RWPE1 (cell line): ENCODE measurements at regions not wholly inside any gene's neighbourhood (a gene's known extent, or its start where the extent isn't known, plus 50 kb on each side); places are given as distances from the start of the nearest gene placed in this dataset.

Experiments
- CTCF ChIA-PET: fragments of 350-600 bp; sonication (Branson Sonifier 250); formaldehyde crosslinking; extraction: SDS; loops from one replicate; lab custom pipeline; 2021; lab: Yijun Ruan, JAX
- POLR2A ChIA-PET: fragments of 400-600 bp; formaldehyde crosslinking; extraction: SDS; loops from one replicate; lab custom pipeline; 2020; ENCODE audit warnings: antibody characterized with exemption; ENCODE audit not compliant: low non-redundant PET; lab: Yijun Ruan, JAX
- DNase-seq: peaks from one replicate; pipeline ENCODE4 v3.0.0; 2012; ENCODE audit warnings: low spot score
- H3K27ac ChIP-seq: fragments of 450-650 bp; 2 replicates; pipeline ENCODE4 v1.5.1; 2017
- TF ChIP-seq, protein P1 (sequence below): fragments of 450-650 bp; conservative IDR thresholded peaks from 2 replicates; pipeline ENCODE4 v1.5.1; 2017; ENCODE audit warnings: low read depth, mild to moderate bottlenecking

- H3K27ac ChIP-seq = no peak overlapping the region
- ChIA-PET CTCF (no interaction called here), POLR2A (no interaction called here)
- TF ChIP-seq, protein P1, sequence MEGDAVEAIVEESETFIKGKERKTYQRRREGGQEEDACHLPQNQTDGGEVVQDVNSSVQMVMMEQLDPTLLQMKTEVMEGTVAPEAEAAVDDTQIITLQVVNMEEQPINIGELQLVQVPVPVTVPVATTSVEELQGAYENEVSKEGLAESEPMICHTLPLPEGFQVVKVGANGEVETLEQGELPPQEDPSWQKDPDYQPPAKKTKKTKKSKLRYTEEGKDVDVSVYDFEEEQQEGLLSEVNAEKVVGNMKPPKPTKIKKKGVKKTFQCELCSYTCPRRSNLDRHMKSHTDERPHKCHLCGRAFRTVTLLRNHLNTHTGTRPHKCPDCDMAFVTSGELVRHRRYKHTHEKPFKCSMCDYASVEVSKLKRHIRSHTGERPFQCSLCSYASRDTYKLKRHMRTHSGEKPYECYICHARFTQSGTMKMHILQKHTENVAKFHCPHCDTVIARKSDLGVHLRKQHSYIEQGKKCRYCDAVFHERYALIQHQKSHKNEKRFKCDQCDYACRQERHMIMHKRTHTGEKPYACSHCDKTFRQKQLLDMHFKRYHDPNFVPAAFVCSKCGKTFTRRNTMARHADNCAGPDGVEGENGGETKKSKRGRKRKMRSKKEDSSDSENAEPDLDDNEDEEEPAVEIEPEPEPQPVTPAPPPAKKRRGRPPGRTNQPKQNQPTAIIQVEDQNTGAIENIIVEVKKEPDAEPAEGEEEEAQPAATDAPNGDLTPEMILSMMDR = no peak
- DNase-seq = no peak
Measured at GRCh38 chr7:112634107-112634506, 153.3 kb downstream of the LSMEM1 start.

DNA sequence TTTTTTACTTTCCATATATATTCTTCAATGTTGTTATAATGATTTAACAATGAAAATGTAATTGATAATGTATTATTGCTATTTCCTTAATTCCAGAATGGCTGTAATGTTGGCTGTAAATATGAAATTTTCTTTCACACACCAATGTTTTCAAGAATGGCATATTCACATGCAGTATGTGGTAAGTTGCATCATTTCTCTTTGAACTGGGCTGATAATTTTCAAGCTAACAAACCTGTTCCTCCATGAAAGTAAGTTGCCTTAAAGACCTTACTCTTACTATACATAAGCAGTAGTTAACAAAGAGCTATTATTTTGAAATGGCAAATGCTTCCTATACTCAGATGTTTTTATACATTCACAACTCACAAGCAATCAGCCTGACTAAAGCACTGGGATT is 154.5 kb downstream of the TMEM168 start:
- TF ChIP-seq, protein P1 = no peak
- H3K27ac ChIP-seq = no peak overlapping the region
- CTCF ChIA-PET = no interaction called here
- POLR2A ChIA-PET = no interaction called here
- DNase-seq = no peak

DNA sequence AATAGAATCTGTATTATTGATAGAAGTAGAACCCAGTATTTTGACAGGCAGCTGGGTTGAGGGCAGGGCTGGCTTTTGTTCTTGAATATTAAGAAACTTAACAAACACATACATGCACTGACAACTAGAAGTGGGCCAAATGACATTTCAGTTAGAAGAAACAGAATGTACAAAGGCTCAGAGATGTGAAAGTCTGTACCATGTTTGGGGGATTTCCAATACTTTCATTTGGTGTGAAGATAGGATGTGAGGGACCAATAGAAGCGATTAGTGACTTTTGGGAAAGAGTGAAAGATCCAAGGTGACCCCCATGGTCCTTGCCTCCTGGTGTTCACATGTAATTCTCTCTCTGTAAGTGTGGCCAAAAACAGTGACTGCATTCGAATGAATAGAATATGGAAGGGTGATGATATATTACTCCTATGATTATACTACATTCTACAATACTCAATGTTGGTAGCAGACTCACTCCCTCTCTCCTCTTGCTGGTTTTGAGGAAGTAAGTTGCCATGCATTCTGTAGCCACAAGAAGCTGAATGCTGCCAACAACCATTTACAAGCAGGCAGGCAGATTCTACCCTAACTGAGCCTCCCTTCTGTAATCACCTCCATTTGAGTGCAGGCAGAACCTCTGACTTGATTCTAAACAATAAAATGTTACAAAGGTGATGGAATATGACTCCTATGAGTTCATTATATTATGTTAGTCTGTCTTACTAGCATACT is 151.4 kb downstream of the TMEM168 start:
- POLR2A ChIA-PET = no interaction called here
- DNase-seq = no peak
- no peak overlapping the region for H3K27ac ChIP-seq
- TF ChIP-seq, protein P1 = no peak
- CTCF ChIA-PET = no interaction called here

- DNase-seq = no peak
- ChIA-PET CTCF (no interaction called here), POLR2A (no interaction called here)
- TF ChIP-seq, protein P1 = no peak
- no peak overlapping the region for H3K27ac ChIP-seq
Measured at GRCh38 chr7:112640685-112641084, 149.5 kb downstream of the TMEM168 start.

- H3K27ac ChIP-seq = no peak overlapping the region
- no peak for DNase-seq
- CTCF ChIA-PET = no interaction called here
- TF ChIP-seq, protein P1 = no peak
- POLR2A ChIA-PET = no interaction called here
Measured at GRCh38 chr7:112646783-112647182, 143.4 kb downstream of the TMEM168 start.

GRCh38 chr7:112648781-112649180 is 141.4 kb downstream of the TMEM168 start:
- CTCF ChIA-PET = no interaction called here
- DNase-seq = no peak
- POLR2A ChIA-PET = no interaction called here
- TF ChIP-seq, protein P1 = no peak
- no peak overlapping the region for H3K27ac ChIP-seq

GRCh38 chr7:112649560-112649959 is 140.6 kb downstream of the TMEM168 start:
- TF ChIP-seq, protein P1 = no peak
- no peak overlapping the region for H3K27ac ChIP-seq
- ChIA-PET CTCF (no interaction called here), POLR2A (no interaction called here)
- DNase-seq = no peak
